Liver (tissue), 7 donors: ENCODE measurements at regions not wholly inside any gene's neighbourhood (a gene's known extent, or its start where the extent isn't known, plus 50 kb on each side); places are given as distances from the start of the nearest gene placed in this dataset.

ENCODE experiments used
- DNase-seq: peaks from one replicate; pipeline ENCODE4 v3.0.0-alpha.2; 2017; ENCODE audit warnings: low spot score
- H3K27ac ChIP-seq, 2 donors: one replicate each; pipeline ENCODE4 v1.7.0; 2013; ENCODE audit warnings: inconsistent platforms in 2 of 2, low read length in 2 of 2, control low read depth in 1 of 2, low read depth in 1 of 2, mild to moderate bottlenecking in 1 of 2
- H3K27me3 ChIP-seq, 4 donors: one replicate each; pipeline versions ENCODE4 v1.6.1 to v1.7.0; 2013; ENCODE audit warnings: low read length in 3 of 4, inconsistent platforms in 1 of 4, mild to moderate bottlenecking in 1 of 4, moderate library complexity in 1 of 4; ENCODE audit not compliant: control insufficient read depth in 4 of 4, insufficient read depth in 4 of 4
- H3K36me3 ChIP-seq, 4 donors: one replicate each; pipeline versions ENCODE4 v1.6.1 to v1.7.0; 2013; ENCODE audit warnings: low read length in 3 of 4, mild to moderate bottlenecking in 3 of 4, low read depth in 1 of 4, moderate library complexity in 1 of 4; ENCODE audit not compliant: control insufficient read depth in 4 of 4, insufficient read depth in 3 of 4
- H3K4me1 ChIP-seq, 4 donors: one replicate each; pipeline versions ENCODE4 v1.6.1 to v1.7.0; 2013; ENCODE audit warnings: low read length in 3 of 4, mild to moderate bottlenecking in 3 of 4, moderate library complexity in 1 of 4; ENCODE audit not compliant: control insufficient read depth in 4 of 4, insufficient read depth in 4 of 4
- H3K4me3 ChIP-seq, 3 donors: one replicate each; pipeline versions ENCODE4 v1.6.1 to v1.7.0; 2013; ENCODE audit warnings: low read length in 3 of 3, control low read depth in 1 of 3, low read depth in 1 of 3, mild to moderate bottlenecking in 1 of 3
- H3K9ac ChIP-seq, 2 donors: one replicate each; pipeline ENCODE4 v1.7.0; 2013; ENCODE audit warnings: low read length in 2 of 2, mild to moderate bottlenecking in 2 of 2, moderate library complexity in 2 of 2, control low read depth in 1 of 2, low read depth in 1 of 2
- H3K9me3 ChIP-seq, 4 donors: one replicate each; pipeline versions ENCODE4 v1.6.1 to v1.7.0; 2013; ENCODE audit warnings: low read length in 3 of 4; ENCODE audit not compliant: control insufficient read depth in 4 of 4
- ATF3 ChIP-seq: IDR thresholded peaks from 2 replicates; pipeline ENCODE4 v1.6.1; 2016; ENCODE audit warnings: antibody characterized with exemption
- EGR1 ChIP-seq, 2 donors: IDR thresholded peaks; 2 replicates each; pipeline ENCODE4 v1.6.1; 2016 to 2018; ENCODE audit warnings: antibody characterized with exemption in 2 of 2, low read depth in 2 of 2
- FOXA2 ChIP-seq: IDR thresholded peaks from 2 replicates; pipeline ENCODE4 v1.6.1; 2016; ENCODE audit warnings: antibody characterized with exemption
- HNF4G ChIP-seq: IDR thresholded peaks from 2 replicates; pipeline ENCODE4 v1.6.1; 2016; ENCODE audit warnings: antibody characterized with exemption
- JUND ChIP-seq, 2 donors: IDR thresholded peaks; 2 replicates each; pipeline ENCODE4 v1.6.1; 2016; ENCODE audit warnings: antibody characterized with exemption in 2 of 2
- NR2F2 ChIP-seq: IDR thresholded peaks from 2 replicates; pipeline ENCODE4 v1.6.1; 2016; ENCODE audit warnings: antibody characterized with exemption
- RAD21 ChIP-seq, 2 donors: IDR thresholded peaks; 2 replicates each; pipeline ENCODE4 v1.6.1; 2016; ENCODE audit warnings: antibody characterized with exemption in 2 of 2, mild to moderate bottlenecking in 2 of 2
- REST ChIP-seq: IDR thresholded peaks from 2 replicates; pipeline ENCODE4 v1.6.1; 2016; ENCODE audit warnings: antibody characterized with exemption, mild to moderate bottlenecking
- RXRA ChIP-seq, 2 donors: IDR thresholded peaks; 2 replicates each; pipeline ENCODE4 v1.6.1; 2017 to 2018; ENCODE audit warnings: antibody characterized with exemption in 2 of 2, mild to moderate bottlenecking in 1 of 2
- SP1 ChIP-seq: IDR thresholded peaks from 2 replicates; pipeline ENCODE4 v1.6.1; 2018; ENCODE audit warnings: antibody characterized with exemption, mild to moderate bottlenecking
- TAF1 ChIP-seq: conservative IDR thresholded peaks from 2 replicates; pipeline ENCODE4 v1.6.1; 2016; ENCODE audit warnings: antibody characterized with exemption, mild to moderate bottlenecking
- YY1 ChIP-seq: IDR thresholded peaks from 2 replicates; pipeline ENCODE4 v1.6.1; 2016; ENCODE audit warnings: antibody characterized with exemption, mild to moderate bottlenecking
- WGBS: extraction: QIAGEN DNeasy Blood & Tissue Kit; methylation state at CpG from one replicate; pipeline ENCODE4 v1.1.7; 2013; 5-methylcytosine and 5-hydroxymethylcytosine counted together
- donor health status: healthy.
- donor health status: healthy.
- donor health status: healthy.
- donor health status: healthy.

GRCh38 chr2:5316001-5316490, 376.1 kb upstream of the SOX11 start:
- TF ChIP-seq REST, result no peak
- TF ChIP-seq SP1, result no peak
- no peak for TF ChIP-seq ATF3
- no peak for TF ChIP-seq TAF1
- no peak for TF ChIP-seq RXRA (IDR thresholded peaks at IDR 0.05)
- no peak for TF ChIP-seq YY1
- TF ChIP-seq NR2F2, result no peak
- TF ChIP-seq JUND (IDR thresholded peaks at IDR 0.05), result no peak
- TF ChIP-seq FOXA2, result no peak
- TF ChIP-seq EGR1 (IDR thresholded peaks at IDR 0.05; ENCODE audit: low read depth in 2 of 2), result no peak
- no peak for DNase-seq
- WGBS, result 57% methylated on average over 1 of the region's 1 CpG

GRCh38 chr2:5319493-5319892, 372.7 kb upstream of the SOX11 start:
- WGBS, result 74% methylated on average over 1 of the region's 1 CpG
- no peaks in the 10 kb centered on the region for H3K4me1 ChIP-seq
- H3K27me3 ChIP-seq, result peaks cover 0 to 2% (median 0%) of the 10 kb centered on the region in 4 donors
- H3K9me3 ChIP-seq, result no peaks in the 10 kb centered on the region
- H3K9ac ChIP-seq, result no peak overlapping the region
- no peak for DNase-seq
- H3K36me3 ChIP-seq, result no peaks in the 10 kb centered on the region
- no peak overlapping the region for H3K4me3 ChIP-seq
- no peak overlapping the region for H3K27ac ChIP-seq
- TF ChIP-seq HNF4G (no peak), REST (no peak), ATF3 (no peak), NR2F2 (no peak), RAD21 (IDR thresholded peaks at IDR 0.05) (no peak)

More at GRCh38 chr2:5316001-5316490, 376.1 kb upstream of the SOX11 start:
- Histone ChIP-seq H3K27ac (no peak overlapping the region), H3K4me1 (no peaks in the 10 kb centered on the region), H3K9ac (no peak overlapping the region), H3K9me3 (peaks cover 0 to 2% (median 0%) of the 10 kb centered on the region in 4 donors), H3K36me3 (no peaks in the 10 kb centered on the region), H3K27me3 (peaks cover 0 to 2% (median 0%) of the 10 kb centered on the region in 4 donors), H3K4me3 (no peak overlapping the region)
